HCT116 (cell line): ENCODE measurements at regions not wholly inside any gene's neighbourhood (a gene's known extent, or its start where the extent isn't known, plus 50 kb on each side); places are given as distances from the start of the nearest gene placed in this dataset.

ENCODE experiments used
- ATF3 ChIP-seq: IDR thresholded peaks from 2 replicates; pipeline ENCODE4 v1.6.1; 2012
- CEBPB ChIP-seq: IDR thresholded peaks from 2 replicates; pipeline ENCODE4 v1.6.1; 2012; ENCODE audit warnings: low read depth
- CTCF ChIP-seq, 3 experiments: fragments of 200-600 bp in 1 of 3; sonication (generic) in 1 of 3; IDR thresholded peaks in 2 of 3; conservative IDR thresholded peaks in 1 of 3; 2 replicates each; pipeline ENCODE4 v1.5.1; 2012 to 2017; ENCODE audit warnings: low read depth in 2 of 3, low read length in 2 of 3, antibody characterized with exemption in 1 of 3, borderline replicate concordance in 1 of 3, control low read depth in 1 of 3, mild to moderate bottlenecking in 1 of 3, mixed read lengths in 1 of 3, mixed run types in 1 of 3, moderate library complexity in 1 of 3; ENCODE audit not compliant: insufficient read depth in 1 of 3
- EGR1 ChIP-seq: IDR thresholded peaks from 2 replicates; pipeline ENCODE4 v1.6.1; 2012; ENCODE audit warnings: low read depth
- EZH2 ChIP-seq: fragments of 200-600 bp; sonication (generic); IDR thresholded peaks from 2 replicates; pipeline ENCODE4 v1.6.1; 2017; ENCODE audit warnings: antibody characterized with exemption, mixed run types
- EZH2phosphoT487 ChIP-seq: fragments of 200-600 bp; IDR thresholded peaks from 2 replicates; pipeline ENCODE4 v1.6.1; 2018; ENCODE audit warnings: antibody characterized with exemption, borderline replicate concordance
- POLR2AphosphoS5 ChIP-seq: IDR thresholded peaks from 2 replicates; pipeline ENCODE4 v1.6.1; 2011; ENCODE audit warnings: mild to moderate bottlenecking, low read depth, low read length, moderate library complexity
- RAD21 ChIP-seq: IDR thresholded peaks from 2 replicates; pipeline ENCODE4 v1.6.1; 2012; ENCODE audit warnings: low read depth, mild to moderate bottlenecking
- YY1 ChIP-seq: IDR thresholded peaks from 2 replicates; pipeline ENCODE4 v1.6.1; 2011; ENCODE audit warnings: low read length, low read depth, moderate library complexity, mild to moderate bottlenecking; ENCODE audit not compliant: insufficient replicate concordance; ENCODE audit errors: extremely low read depth
- ZFX ChIP-seq: fragments of 450-650 bp; IDR thresholded peaks from 2 replicates; pipeline ENCODE4 v1.6.1; 2017

- no peak for TF ChIP-seq CTCF (IDR thresholded peaks at IDR 0.05 in 2 of 3, conservative IDR thresholded peaks at IDR 0.05 in 1 of 3; ENCODE audit: borderline replicate concordance in 1 of 3, insufficient read depth in 1 of 3, low read depth in 2 of 3, low read length in 2 of 3)
- no peak for TF ChIP-seq POLR2AphosphoS5
- TF ChIP-seq EGR1, result no peak
- TF ChIP-seq RAD21, result no peak
- no peak for TF ChIP-seq EZH2
- TF ChIP-seq CEBPB, result no peak
- no peak for TF ChIP-seq EZH2phosphoT487
- no peak for TF ChIP-seq ATF3
- no peak for TF ChIP-seq ZFX
- no peak for TF ChIP-seq YY1
Measured at GRCh38 chr20:53815509-53815908, 221.9 kb upstream of the ZNF217 start.
